Heart left ventricle (tissue), 16 donors: ENCODE measurements at regions not wholly inside any gene's neighbourhood (a gene's known extent, or its start where the extent isn't known, plus 50 kb on each side); places are given as distances from the start of the nearest gene placed in this dataset.
"Not testable (repeated sequence)": the region's sequence is repeated elsewhere in the genome, so short reads cannot be mapped to it uniquely, and the experiment has no call there.

Experiments used
- ATAC-seq, 4 donors: fragments of 200-7000 bp; cut with Tn5 transposase; one replicate each; pipeline ENCODE4 v1.9.1; 2020 to 2022; ENCODE audit warnings: moderate library complexity in 4 of 4, mild to moderate bottlenecking in 3 of 4, moderate number of reproducible peaks in 1 of 4
- DNase-seq, 5 donors: peaks; one replicate each; pipeline ENCODE4 v3.0.0-alpha.2; 2020
- H3K27ac ChIP-seq, 12 donors: fragments of 200-600 bp; sonication (generic) in 4 of 12; one replicate each; pipeline versions ENCODE4 v1.5.0 to v1.8.0; 2016 to 2022; ENCODE audit warnings: mild to moderate bottlenecking in 2 of 12
- H3K27me3 ChIP-seq, 9 donors: fragments of 200-600 bp; sonication (generic) in 2 of 9; one replicate each; pipeline versions ENCODE4 v1.5.1 to v1.8.0; 2016 to 2022; ENCODE audit warnings: mild to moderate bottlenecking in 3 of 9
- H3K36me3 ChIP-seq, 9 donors: fragments of 200-600 bp; sonication (generic) in 2 of 9; one replicate each; pipeline versions ENCODE4 v1.5.0 to v1.8.0; 2018 to 2022; ENCODE audit warnings: mild to moderate bottlenecking in 2 of 9
- H3K4me1 ChIP-seq, 12 donors: fragments of 200-600 bp; sonication (generic) in 4 of 12; one replicate each; pipeline versions ENCODE4 v1.5.0 to v1.8.0; 2016 to 2022; ENCODE audit warnings: mild to moderate bottlenecking in 3 of 12
- H3K4me3 ChIP-seq, 12 donors: fragments of 200-600 bp; sonication (generic) in 4 of 12; one replicate each; pipeline versions ENCODE4 v1.5.0 to v1.8.0; 2017 to 2022; ENCODE audit warnings: mild to moderate bottlenecking in 9 of 12, moderate library complexity in 4 of 12
- H3K9me3 ChIP-seq, 12 donors: fragments of 200-600 bp; sonication (generic) in 4 of 12; one replicate each; pipeline versions ENCODE4 v1.5.0 to v1.8.0; 2016 to 2022; ENCODE audit warnings: mild to moderate bottlenecking in 1 of 12
- POLR2A ChIP-seq, 2 donors: fragments of 450-650 bp; IDR thresholded peaks; one replicate each; pipeline ENCODE4 v1.6.1; 2017; ENCODE audit warnings: antibody characterized with exemption in 2 of 2, mild to moderate bottlenecking in 2 of 2, moderate library complexity in 2 of 2
- WGBS, 4 donors: extraction: QIAGEN DNeasy Blood & Tissue Kit in 2 of 4; methylation state at CpG; one replicate each; pipeline versions ENCODE4 v1.1.5 to v1.1.7; 2013 to 2018; 5-methylcytosine and 5-hydroxymethylcytosine counted together
- intact Hi-C, 10 donors: fragments of 100-400 bp; cut with DNase I; formaldehyde crosslinking; loops; one replicate each; pipeline versions ENCODE4 v1.11.1 to v1.14.2; 2022
- TF ChIP-seq, protein P1 (sequence below), 12 donors: fragments of 200-600 bp; sonication (generic) in 4 of 12; IDR thresholded peaks; one replicate each; pipeline versions ENCODE4 v1.5.0 to v1.8.0; 2018 to 2022; ENCODE audit warnings: antibody characterized with exemption in 12 of 12, mild to moderate bottlenecking in 5 of 12
- donor health status: ischemic (EF 13 %, LVEDD 7.1; RV severe dilation, severe dysfunction).
- donor health status: healthy with polysubstance abuse.
- donor health status: DM: no; HTN: yes; CAD: no.
- donor health status: DM: no; HTN: no; CAD: no.
- donor health status: ischemic (EF 25% LVEDD 6.9; RV normal size, moderate dysfunction).
- donor health status: ischemic (EF 25% LVEDD 5.7; RV mildly dilated, moderate dysfunction).
- donor health status: healthy.
- donor health status: DM: yes; HTN: yes; CAD: no.
- donor health status: ischemic (EF 35%, LVEDD 5.7; RV mildly dilated, moderate dysfunction).
- donor health status: nonischemic (EF 11% LVEDD 7.7; RV severe dilation, severe dysfunction).
- donor health status: DM: yes; HTN: yes; CAD: no.
- donor health status: PGD.
- donor health status: ischemic (EF 29% LVEDD 5.4; RV normal size, mild dysfunction).
- donor health status: nonischemic (EF 23%, LVEDD 6.1; RV moderate dilation, normal function).

GRCh38 chr11:25242928-25243327 lies 746.1 kb downstream of the LUZP2 start:
- no peak for ATAC-seq
- TF ChIP-seq, protein P1, sequence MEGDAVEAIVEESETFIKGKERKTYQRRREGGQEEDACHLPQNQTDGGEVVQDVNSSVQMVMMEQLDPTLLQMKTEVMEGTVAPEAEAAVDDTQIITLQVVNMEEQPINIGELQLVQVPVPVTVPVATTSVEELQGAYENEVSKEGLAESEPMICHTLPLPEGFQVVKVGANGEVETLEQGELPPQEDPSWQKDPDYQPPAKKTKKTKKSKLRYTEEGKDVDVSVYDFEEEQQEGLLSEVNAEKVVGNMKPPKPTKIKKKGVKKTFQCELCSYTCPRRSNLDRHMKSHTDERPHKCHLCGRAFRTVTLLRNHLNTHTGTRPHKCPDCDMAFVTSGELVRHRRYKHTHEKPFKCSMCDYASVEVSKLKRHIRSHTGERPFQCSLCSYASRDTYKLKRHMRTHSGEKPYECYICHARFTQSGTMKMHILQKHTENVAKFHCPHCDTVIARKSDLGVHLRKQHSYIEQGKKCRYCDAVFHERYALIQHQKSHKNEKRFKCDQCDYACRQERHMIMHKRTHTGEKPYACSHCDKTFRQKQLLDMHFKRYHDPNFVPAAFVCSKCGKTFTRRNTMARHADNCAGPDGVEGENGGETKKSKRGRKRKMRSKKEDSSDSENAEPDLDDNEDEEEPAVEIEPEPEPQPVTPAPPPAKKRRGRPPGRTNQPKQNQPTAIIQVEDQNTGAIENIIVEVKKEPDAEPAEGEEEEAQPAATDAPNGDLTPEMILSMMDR (IDR thresholded peaks at IDR 0.05): no peak
- TF ChIP-seq POLR2A (IDR thresholded peaks at IDR 0.05): no peak
- Histone ChIP-seq H3K36me3 (no peaks in the 10 kb centered on the region), H3K4me1 (no peaks in the 10 kb centered on the region), H3K27me3 (no peaks in the 10 kb centered on the region), H3K27ac (no peak overlapping the region), H3K4me3 (no peak overlapping the region), H3K9me3 (peaks cover 0 to 7% (median 0%) of the 10 kb centered on the region in 12 donors)
- DNase-seq: no peak
- intact Hi-C loops: no loop called here

GRCh38 chr11:25244126-25244525 lies 747.3 kb downstream of the LUZP2 start:
- intact Hi-C loops: no loop called here
- no peak overlapping the region for H3K4me3 ChIP-seq
- no peak for DNase-seq
- no peaks in the 10 kb centered on the region for H3K36me3 ChIP-seq
- TF ChIP-seq POLR2A (IDR thresholded peaks at IDR 0.05): no peak
- TF ChIP-seq, protein P1 (IDR thresholded peaks at IDR 0.05): no peak
- H3K27ac ChIP-seq: no peak overlapping the region
- no peak for ATAC-seq
- WGBS, 4 donors: 89 to 93% (median 91%) methylated on average over 2 of the region's 2 CpGs
- H3K9me3 ChIP-seq: peaks cover 0 to 7% (median 0%) of the 10 kb centered on the region in 12 donors
- no peaks in the 10 kb centered on the region for H3K27me3 ChIP-seq
- H3K4me1 ChIP-seq: no peaks in the 10 kb centered on the region

GRCh38 chr11:25247336-25247735 lies 750.5 kb downstream of the LUZP2 start:
- WGBS, 4 donors: 0 to 34% (median 16%) methylated on average over 1 of the region's 1 CpG
- Histone ChIP-seq H3K27ac (no peak overlapping the region), H3K4me3 (no peak overlapping the region), H3K4me1 (no peaks in the 10 kb centered on the region), H3K36me3 (no peaks in the 10 kb centered on the region), H3K27me3 (no peaks in the 10 kb centered on the region), H3K9me3 (peaks cover 0 to 7% (median 0%) of the 10 kb centered on the region in 12 donors)
- intact Hi-C loops: no loop called here
- ATAC-seq (no peak), DNase-seq (no peak)
- TF ChIP-seq POLR2A (IDR thresholded peaks at IDR 0.05): no peak
- TF ChIP-seq, protein P1 (IDR thresholded peaks at IDR 0.05): no peak

DNA sequence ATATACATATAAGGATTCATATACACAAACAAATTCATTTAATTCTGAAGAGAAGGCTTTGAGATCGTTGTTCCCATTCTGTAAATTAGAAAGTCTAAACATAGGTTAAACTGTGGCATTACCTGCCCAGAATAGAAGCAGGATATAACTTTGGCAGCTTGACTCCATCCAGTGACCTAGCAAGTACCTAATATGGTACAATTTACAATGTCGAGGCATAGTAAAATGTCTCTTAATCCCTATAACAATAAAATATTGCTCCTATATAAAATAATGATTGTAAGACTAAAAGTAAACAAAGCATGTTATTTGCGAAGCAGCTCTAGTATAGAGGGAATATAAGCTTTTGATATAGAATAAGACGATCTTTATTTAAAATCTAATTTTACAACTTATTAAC lies 756.0 kb downstream of the LUZP2 start:
- Histone ChIP-seq H3K36me3 (no peaks in the 10 kb centered on the region), H3K9me3 (peaks cover 0 to 3% (median 0%) of the 10 kb centered on the region in 12 donors), H3K4me3 (no peak overlapping the region), H3K4me1 (no peaks in the 10 kb centered on the region), H3K27ac (no peak overlapping the region), H3K27me3 (no peaks in the 10 kb centered on the region)
- WGBS, 4 donors: 74 to 83% (median 79%) methylated on average over 4 of the region's 4 CpGs
- no peak for DNase-seq
- intact Hi-C loops: no loop called here
- TF ChIP-seq, protein P1 (IDR thresholded peaks at IDR 0.05): no peak
- TF ChIP-seq POLR2A (IDR thresholded peaks at IDR 0.05): no peak
- ATAC-seq: no peak

- intact Hi-C loops, ATAC-seq: not testable (repeated sequence)
- 82 to 90% (median 84%) methylated on average over 4 of the region's 4 CpGs for WGBS, 4 donors
Observed at GRCh38 chr11:25263861-25264260, 767.0 kb downstream of the LUZP2 start.

More at GRCh38 chr11:25263861-25264260, 767.0 kb downstream of the LUZP2 start:
- not testable (repeated sequence) for H3K4me3 ChIP-seq, H3K4me1 ChIP-seq, H3K27me3 ChIP-seq, H3K27ac ChIP-seq, DNase-seq, H3K36me3 ChIP-seq, H3K9me3 ChIP-seq
